HPDE6-E6E7 (cell line): ENCODE measurements at regions not wholly inside any gene's neighbourhood (a gene's known extent, or its start where the extent isn't known, plus 50 kb on each side); places are given as distances from the start of the nearest gene placed in this dataset.
A peak's percentile ranks its signal among the peaks of the same experiment; 100 is the strongest.

Experiments
- DNase-seq: peaks from one replicate; pipeline ENCODE4 v3.0.0; 2011; ENCODE audit warnings: missing footprints; ENCODE audit errors: extremely low spot score

DNA sequence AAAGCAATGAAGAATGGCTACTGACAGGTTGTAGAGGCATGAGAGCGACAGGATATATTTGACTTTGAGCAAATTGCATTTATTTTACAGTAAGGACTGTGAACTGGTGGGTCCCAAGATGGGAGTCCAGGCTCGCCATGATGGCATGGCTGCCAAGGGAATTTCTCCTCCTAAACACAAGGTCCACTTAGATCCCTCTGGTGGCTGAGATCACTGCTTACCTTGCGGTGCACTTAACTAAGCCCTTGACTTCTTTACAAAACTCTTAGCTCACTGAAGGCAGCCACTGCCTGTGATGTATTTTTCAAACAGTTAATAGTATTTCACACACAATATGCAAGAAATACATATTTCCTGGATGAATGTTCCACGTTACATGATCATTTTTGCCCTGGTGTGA is 50.3 kb upstream of the SORBS2 start:
- DNase-seq, result no peak

DNA sequence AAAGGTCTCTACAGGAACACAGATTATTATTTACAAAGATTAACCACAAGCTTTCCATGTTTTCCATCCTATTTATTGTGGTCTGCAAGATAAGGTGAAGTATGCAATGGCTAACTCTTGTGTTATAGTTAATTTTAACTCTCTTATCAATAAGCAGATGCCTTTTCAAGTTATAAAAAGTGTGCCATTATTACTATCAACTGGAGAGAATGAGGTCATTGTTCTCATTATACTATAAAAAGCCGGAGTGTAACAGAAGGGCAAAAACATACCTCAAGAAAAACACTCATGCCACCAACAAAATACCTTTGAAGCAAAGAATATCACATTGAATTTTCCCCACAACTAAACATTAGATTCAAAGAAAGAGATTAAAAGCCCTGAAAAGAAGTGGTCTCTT is 52.0 kb upstream of the SORBS2 start:
- DNase-seq, result no peak

DNA sequence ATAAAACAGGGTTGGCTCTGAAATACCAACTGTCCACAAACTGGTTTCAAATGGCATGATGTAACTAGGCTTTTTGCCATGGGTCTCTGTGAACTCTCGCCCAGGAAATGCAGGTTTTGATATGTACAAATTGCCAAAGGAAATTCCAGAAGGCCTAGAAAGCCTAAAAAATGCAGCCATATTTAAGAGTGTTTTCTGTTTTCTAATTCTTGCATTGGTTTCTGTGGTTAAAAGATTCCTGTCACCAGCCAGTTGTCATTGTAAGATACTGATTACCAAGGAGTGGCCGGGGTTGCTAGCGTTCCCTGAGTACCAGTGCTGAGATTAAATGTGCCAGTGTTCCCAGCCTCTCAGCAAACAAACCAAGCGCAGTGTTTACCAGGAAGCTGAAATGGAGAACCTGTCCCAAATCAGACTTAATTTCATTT is 53.9 kb upstream of the SORBS2 start:
- DNase-seq, result no peak

- no peak for DNase-seq
Measured at GRCh38 chr4:185867770-185868169, 55.8 kb upstream of the SORBS2 start.

DNA sequence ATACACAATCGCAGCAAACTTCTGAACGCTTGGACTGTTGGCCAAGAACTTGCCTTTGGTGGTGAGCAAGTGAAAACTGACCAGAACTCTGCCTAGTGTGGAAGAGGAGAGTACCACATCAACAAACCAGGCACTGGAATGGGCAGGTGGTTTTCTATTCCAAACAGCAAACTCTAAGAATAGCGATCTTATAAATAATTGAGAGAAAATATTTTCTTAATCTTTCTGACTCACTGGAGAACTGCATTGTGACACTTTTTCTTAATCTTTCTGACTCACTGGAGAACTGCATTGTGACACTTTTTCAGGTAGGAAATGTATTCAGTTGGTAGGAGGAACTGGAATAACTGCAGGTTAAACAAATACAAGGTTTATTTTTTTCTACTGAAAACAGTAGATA is 57.0 kb upstream of the SORBS2 start:
- no peak for DNase-seq

- DNase-seq, result no peak
Measured at GRCh38 chr4:185869427-185869826, 57.4 kb upstream of the SORBS2 start.

GRCh38 chr4:185870366-185870765 is 58.4 kb upstream of the SORBS2 start:
- DNase-seq, result no peak

DNA sequence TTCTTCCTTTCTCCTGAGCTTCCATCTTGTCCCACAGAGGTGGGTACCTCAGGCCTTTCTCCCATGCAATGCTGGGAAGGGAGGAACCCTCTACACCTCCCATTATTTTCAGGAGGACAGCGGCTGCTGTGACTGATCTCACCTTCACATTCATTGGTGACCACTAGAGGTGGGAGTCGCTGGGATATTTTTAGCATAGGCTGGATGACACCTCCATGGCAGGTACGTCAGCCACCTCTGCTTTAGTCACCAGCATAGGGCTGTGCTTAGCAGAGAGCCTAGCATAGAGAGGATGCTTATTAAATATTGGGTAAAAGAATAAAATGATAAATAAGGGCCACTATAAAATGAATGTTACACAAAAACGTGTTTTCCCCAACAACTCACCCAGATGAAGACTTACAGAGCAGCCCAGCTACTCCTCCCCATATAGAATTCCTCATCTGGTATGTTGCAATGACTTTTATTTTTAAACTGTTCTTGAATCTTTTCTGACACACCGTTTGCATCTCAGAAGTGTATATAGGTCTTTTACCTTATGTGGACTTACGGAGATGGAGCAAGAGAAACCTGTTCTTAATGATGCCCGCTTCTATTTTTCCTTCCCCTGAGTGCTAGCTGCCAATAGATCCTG is 60.9 kb upstream of the SORBS2 start:
- no peak for DNase-seq

- peak; percentile 25 for DNase-seq
Measured at GRCh38 chr4:185874516-185875230, 62.7 kb upstream of the SORBS2 start.

DNA sequence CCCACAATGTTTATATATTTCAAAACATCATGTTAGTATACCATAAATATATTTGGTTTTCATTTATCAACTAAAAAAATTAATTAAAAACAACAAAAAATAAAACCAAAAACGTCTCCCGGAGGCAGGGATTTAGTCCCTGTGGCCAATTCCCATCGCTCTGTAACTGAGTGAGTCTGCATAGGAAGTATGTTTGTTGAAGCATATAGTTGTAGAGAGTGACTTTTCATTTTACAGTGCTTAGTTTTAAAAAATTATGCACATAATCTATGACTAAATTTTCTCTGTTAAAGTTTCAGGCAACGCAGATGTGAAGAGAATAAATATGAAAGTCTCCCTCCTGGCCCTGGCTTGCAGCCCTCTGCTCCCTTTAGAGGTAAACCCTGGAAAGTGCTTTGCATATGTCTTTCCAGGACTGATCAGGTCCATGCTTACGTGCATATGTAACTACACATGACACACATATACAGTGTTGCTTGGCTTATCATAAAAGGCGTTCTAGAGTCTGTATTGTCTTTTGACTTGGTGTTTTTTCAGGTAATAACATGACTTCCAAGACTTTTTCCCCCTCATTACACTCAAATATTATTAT is 63.4 kb upstream of the SORBS2 start:
- DNase-seq, result no peak

DNA sequence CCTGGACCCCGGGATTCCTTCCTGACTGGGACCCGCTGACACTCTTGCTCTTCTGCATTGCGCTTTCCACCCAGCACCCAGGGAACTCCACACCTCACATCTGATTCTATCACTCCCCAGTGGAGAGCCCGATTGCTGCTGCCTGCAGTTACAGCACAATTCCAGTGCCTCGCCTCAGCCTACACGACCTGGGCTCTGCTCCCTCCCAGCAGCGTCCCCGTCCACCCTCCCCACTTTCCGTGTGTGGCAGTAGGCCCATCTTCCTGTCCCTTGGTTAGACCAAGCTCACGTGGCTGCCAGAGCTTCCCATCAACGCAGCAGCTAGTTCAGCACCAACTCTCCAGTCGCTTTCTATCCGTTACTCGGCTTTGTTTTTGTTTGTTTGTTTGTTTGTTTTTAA is 66.6 kb upstream of the SORBS2 start:
- no peak for DNase-seq

- DNase-seq, result no peak
Measured at GRCh38 chr4:185879666-185880312, 67.8 kb upstream of the SORBS2 start.

DNA sequence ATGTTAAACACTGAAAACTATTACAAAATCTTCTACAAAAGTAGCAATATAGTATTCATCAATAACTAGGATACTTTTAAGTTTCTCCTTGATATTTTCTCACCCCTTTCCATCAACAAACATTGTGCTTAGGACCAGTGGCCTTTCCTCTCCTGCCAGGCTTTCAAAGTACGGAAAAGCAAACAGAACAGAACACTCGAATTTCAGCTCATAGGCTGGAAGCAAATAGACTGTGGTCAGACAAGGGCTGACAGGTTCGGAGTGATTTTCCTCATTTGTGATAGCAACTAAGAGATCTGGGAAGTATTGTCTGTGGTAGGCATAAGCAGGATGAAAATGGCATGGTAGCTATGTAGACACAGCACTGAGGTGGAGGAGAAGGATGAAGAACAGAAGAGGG is 68.6 kb upstream of the SORBS2 start:
- no peak for DNase-seq

- DNase-seq, result no peak
Measured at GRCh38 chr4:185881430-185881829, 69.4 kb upstream of the SORBS2 start.

GRCh38 chr4:185883591-185883990 is 71.6 kb upstream of the SORBS2 start:
- no peak for DNase-seq

DNA sequence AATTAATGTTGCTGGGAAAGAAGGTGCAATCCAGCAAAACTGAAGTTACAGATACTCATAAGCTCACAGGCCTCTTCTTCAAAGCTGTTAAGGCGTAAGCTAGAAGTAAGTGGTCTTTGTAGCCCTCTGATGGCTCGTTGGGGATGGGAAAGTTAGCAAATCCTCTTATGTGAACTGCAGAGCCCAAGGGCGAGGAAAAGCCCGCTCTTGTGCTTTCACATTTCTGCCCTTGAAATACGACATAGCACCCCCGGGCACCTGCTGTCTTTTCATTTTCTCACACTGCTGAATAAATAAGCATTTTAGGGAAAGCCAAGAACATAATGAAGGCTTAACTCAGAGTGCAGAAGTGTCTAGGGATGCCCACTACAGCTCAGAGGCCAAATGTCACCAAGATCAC is 73.1 kb upstream of the SORBS2 start:
- DNase-seq, result no peak

DNA sequence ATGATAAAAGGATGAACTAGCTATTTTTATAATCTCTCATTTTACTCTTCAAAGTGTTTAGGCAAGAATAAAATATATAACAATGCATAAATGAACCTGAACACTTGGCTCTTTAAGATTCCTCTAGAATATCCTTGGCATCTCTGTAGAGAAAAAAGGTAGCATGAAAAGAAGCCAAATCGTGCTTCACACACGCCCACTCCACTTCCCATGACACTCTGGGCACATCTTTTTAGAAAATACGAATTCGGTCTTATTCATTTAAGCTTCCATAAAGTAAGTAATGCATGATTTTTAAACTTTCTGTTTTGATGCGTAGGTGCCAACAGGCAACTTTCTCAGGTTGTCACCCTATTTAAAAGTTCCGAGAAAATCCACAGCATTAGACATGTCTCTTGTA is 73.6 kb upstream of the SORBS2 start:
- DNase-seq, result no peak

- DNase-seq, result no peak
Measured at GRCh38 chr4:185886832-185887524, 75.0 kb upstream of the SORBS2 start.

DNA sequence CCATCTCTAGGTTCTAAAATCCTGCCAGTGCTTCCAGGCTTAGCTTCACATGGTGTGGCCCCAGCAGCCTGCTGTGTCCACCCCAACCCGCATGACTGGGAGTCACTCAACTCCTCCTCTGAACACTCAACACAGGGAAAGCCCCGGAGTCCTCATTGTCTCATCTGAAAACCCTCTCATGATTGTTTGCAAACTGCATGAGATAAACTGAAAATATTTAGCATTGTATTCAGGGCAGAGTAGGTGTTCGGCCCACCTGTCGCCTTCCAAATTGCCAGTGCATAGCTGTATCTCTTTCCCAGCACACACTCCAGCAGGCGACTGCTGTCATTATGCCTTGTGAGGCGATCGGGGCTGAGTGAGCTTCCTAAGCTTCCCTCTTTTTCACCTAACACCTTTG is 76.7 kb upstream of the SORBS2 start:
- DNase-seq, result no peak

DNA sequence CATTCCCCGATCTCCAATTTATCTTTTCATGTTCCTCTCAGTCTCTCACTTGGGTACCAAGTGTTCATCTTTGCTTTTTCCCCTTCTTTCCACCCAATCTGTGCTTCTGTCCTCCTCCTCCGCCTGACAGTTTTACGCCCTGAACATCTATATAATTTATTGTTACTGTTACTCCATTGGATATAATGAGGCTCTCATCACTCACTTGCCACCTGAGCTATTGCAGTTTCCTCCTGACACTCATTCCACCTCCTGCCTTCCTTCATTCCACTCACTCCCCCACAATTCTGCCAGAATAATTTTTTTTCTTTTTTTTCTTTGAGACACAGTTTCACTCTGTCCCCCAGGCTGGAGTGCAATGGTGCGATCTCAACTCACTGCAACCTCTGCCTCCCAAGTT is 77.6 kb upstream of the SORBS2 start:
- no peak for DNase-seq

DNA sequence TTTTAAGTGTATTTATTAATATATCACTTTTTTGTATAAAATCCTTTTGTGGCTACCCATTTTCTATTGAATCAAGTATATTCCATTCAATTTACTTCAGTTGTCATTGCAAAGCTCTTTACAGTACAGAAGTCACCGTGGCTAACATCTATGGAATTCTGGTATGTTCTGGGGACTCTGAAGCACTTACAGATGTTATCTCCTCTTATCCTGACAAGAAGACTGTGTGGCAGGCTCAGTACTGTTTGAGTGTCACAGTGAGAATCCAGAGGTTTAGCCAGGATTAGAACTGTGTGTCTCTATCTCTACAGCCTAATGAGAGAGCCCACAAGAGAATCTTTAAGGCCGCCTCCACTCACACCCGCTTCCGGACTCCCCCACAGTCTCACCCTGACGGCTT is 78.2 kb upstream of the SORBS2 start:
- no peak for DNase-seq

- DNase-seq, result no peak
Measured at GRCh38 chr4:185892165-185892564, 80.2 kb upstream of the SORBS2 start.
